Smooth muscle cell (in vitro differentiated cells): ENCODE measurements at regions not wholly inside any gene's neighbourhood (a gene's known extent, or its start where the extent isn't known, plus 50 kb on each side); places are given as distances from the start of the nearest gene placed in this dataset.

Source experiments
- DNase-seq: peaks from one replicate; lab custom pipeline; 2025; ENCODE audit not compliant: unreplicated experiment; lab: John Stamatoyannopoulos, UW
- H2AFZ ChIP-seq: fragments of 200-600 bp; sonication (generic); 2 replicates; pipeline ENCODE4 v1.6.0; 2016; ENCODE audit warnings: antibody characterized with exemption, low read depth, mild to moderate bottlenecking
- H3F3A ChIP-seq: fragments of 200-600 bp; sonication (generic); 2 replicates; pipeline ENCODE4 v1.6.0; 2017; ENCODE audit warnings: antibody characterized with exemption, low read depth
- H3K27ac ChIP-seq: fragments of 200-600 bp; sonication (generic); 2 replicates; pipeline ENCODE4 v1.5.1; 2016; ENCODE audit warnings: low read depth, mild to moderate bottlenecking
- H3K27me3 ChIP-seq: fragments of 200-600 bp; sonication (generic); 2 replicates; pipeline ENCODE4 v1.6.1; 2016; ENCODE audit warnings: low read depth, mild to moderate bottlenecking
- H3K36me3 ChIP-seq: fragments of 200-600 bp; sonication (generic); 2 replicates; pipeline ENCODE4 v1.5.1; 2016; ENCODE audit warnings: low read depth
- H3K4me1 ChIP-seq: fragments of 200-600 bp; sonication (generic); 2 replicates; pipeline ENCODE4 v1.5.1; 2016; ENCODE audit warnings: low read depth
- H3K4me2 ChIP-seq: fragments of 200-600 bp; sonication (generic); 2 replicates; pipeline ENCODE4 v1.6.0; 2016; ENCODE audit warnings: mild to moderate bottlenecking
- H3K4me3 ChIP-seq: fragments of 200-600 bp; sonication (generic); 2 replicates; pipeline ENCODE4 v1.5.1; 2016; ENCODE audit warnings: mild to moderate bottlenecking
- H3K79me2 ChIP-seq: fragments of 200-600 bp; sonication (generic); 2 replicates; pipeline ENCODE4 v1.6.0; 2016; ENCODE audit warnings: low read depth, mild to moderate bottlenecking
- H3K9ac ChIP-seq: fragments of 200-600 bp; sonication (generic); 2 replicates; pipeline ENCODE4 v1.6.0; 2016; ENCODE audit warnings: low read depth
- H3K9me3 ChIP-seq: fragments of 200-600 bp; sonication (generic); replicated peaks from 2 replicates; pipeline ENCODE4 v1.5.1; 2016; ENCODE audit warnings: low read depth
- H4K20me1 ChIP-seq: fragments of 200-600 bp; sonication (generic); 2 replicates; pipeline ENCODE4 v1.6.0; 2016; ENCODE audit warnings: low read depth
- CTCF ChIP-seq: fragments of 200-600 bp; sonication (generic); IDR thresholded peaks from 2 replicates; pipeline ENCODE4 v1.5.1; 2017; ENCODE audit warnings: borderline replicate concordance, mild to moderate bottlenecking, antibody characterized with exemption; ENCODE audit not compliant: insufficient read depth, poor library complexity, severe bottlenecking
- WGBS: methylation state at CpG from one replicate; pipeline ENCODE4 v1.1.7; 2016; ENCODE audit warnings: low lambda C conversion rate; 5-methylcytosine and 5-hydroxymethylcytosine counted together

GRCh38 chr1:192088496-192088895 lies 69.8 kb upstream of the RGS18 start:
- no peaks in the 10 kb centered on the region for H3K4me1 ChIP-seq
- no peaks in the 10 kb centered on the region for H3K27me3 ChIP-seq
- no peaks in the 10 kb centered on the region for H4K20me1 ChIP-seq
- no peak for DNase-seq
- H3K4me3 ChIP-seq: no peak overlapping the region
- H3K79me2 ChIP-seq: no peaks in the 10 kb centered on the region
- H2AFZ ChIP-seq: no peak overlapping the region
- H3K36me3 ChIP-seq: no peaks in the 10 kb centered on the region
- H3F3A ChIP-seq: no peaks in the 10 kb centered on the region
- no peak overlapping the region for H3K4me2 ChIP-seq
- H3K9me3 ChIP-seq: no peaks in the 10 kb centered on the region
- no peak overlapping the region for H3K9ac ChIP-seq
- H3K27ac ChIP-seq: no peak overlapping the region
- 63% methylated on average over 2 of the region's 2 CpGs for WGBS
- no peak for TF ChIP-seq CTCF

GRCh38 chr1:192098001-192098400 lies 60.3 kb upstream of the RGS18 start:
- Histone ChIP-seq H3K36me3 (no peaks in the 10 kb centered on the region), H3K9ac (no peak overlapping the region), H3K27ac (no peak overlapping the region), H2AFZ (no peak overlapping the region), H3K4me2 (no peak overlapping the region), H3K79me2 (no peaks in the 10 kb centered on the region), H3K4me1 (no peaks in the 10 kb centered on the region), H4K20me1 (no peaks in the 10 kb centered on the region), H3K4me3 (no peak overlapping the region), H3K27me3 (no peaks in the 10 kb centered on the region), H3F3A (no peaks in the 10 kb centered on the region), H3K9me3 (no peaks in the 10 kb centered on the region)
- 99% methylated on average over 4 of the region's 4 CpGs for WGBS
- TF ChIP-seq CTCF: no peak
- DNase-seq: no peak

GRCh38 chr1:192099328-192099727 lies 58.9 kb upstream of the RGS18 start:
- Histone ChIP-seq H3K4me3 (no peak overlapping the region), H3K27me3 (no peaks in the 10 kb centered on the region), H3K79me2 (no peaks in the 10 kb centered on the region), H2AFZ (no peak overlapping the region), H4K20me1 (no peaks in the 10 kb centered on the region), H3K9ac (no peak overlapping the region), H3K4me2 (no peak overlapping the region), H3K36me3 (no peaks in the 10 kb centered on the region), H3K9me3 (no peaks in the 10 kb centered on the region), H3K4me1 (no peaks in the 10 kb centered on the region), H3K27ac (no peak overlapping the region), H3F3A (no peaks in the 10 kb centered on the region)
- no peak for DNase-seq
- TF ChIP-seq CTCF: no peak

- Histone ChIP-seq H3K9me3 (no peaks in the 10 kb centered on the region), H3K27me3 (no peaks in the 10 kb centered on the region), H3K27ac (peak overlapping the region; percentile 64), H3K9ac (no peak overlapping the region), H3K79me2 (no peaks in the 10 kb centered on the region), H3K4me2 (no peak overlapping the region), H2AFZ (no peak overlapping the region), H3K4me3 (no peak overlapping the region), H3K4me1 (no peaks in the 10 kb centered on the region), H4K20me1 (no peaks in the 10 kb centered on the region), H3F3A (no peaks in the 10 kb centered on the region), H3K36me3 (no peaks in the 10 kb centered on the region)
- no peak for TF ChIP-seq CTCF
- DNase-seq: no peak
- 76% methylated on average over 6 of the region's 6 CpGs for WGBS
Measured at GRCh38 chr1:192100686-192101468, 57.4 kb upstream of the RGS18 start.
